HepG2 (cell line): ENCODE measurements at regions not wholly inside any gene's neighbourhood (a gene's known extent, or its start where the extent isn't known, plus 50 kb on each side); places are given as distances from the start of the nearest gene placed in this dataset.
A peak's percentile ranks its signal among the peaks of the same experiment; 100 is the strongest.

Source experiments
- BCL6 ChIP-seq: IDR thresholded peaks from 2 replicates; pipeline ENCODE4 v1.6.1; 2016; ENCODE audit warnings: missing genetic modification reagents, missing compliant biosample characterization
- CENPT ChIP-seq: sonication (generic); formaldehyde crosslinking; IDR thresholded peaks from 2 replicates; pipeline ENCODE4 v1.8.0; 2022; ENCODE audit warnings: low read depth, mild to moderate bottlenecking, moderate library complexity, missing genetic modification reagents
- DMTF1 ChIP-seq: sonication (generic); formaldehyde crosslinking; IDR thresholded peaks from 2 replicates; pipeline ENCODE4 v1.4.0; 2020; ENCODE audit warnings: mild to moderate bottlenecking, missing genetic modification reagents
- GATAD2A ChIP-seq: IDR thresholded peaks from 2 replicates; pipeline ENCODE4 v1.6.1; 2016
- IRF9 ChIP-seq: sonication (generic); formaldehyde crosslinking; IDR thresholded peaks from 2 replicates; pipeline ENCODE4 v1.8.0; 2022; ENCODE audit warnings: missing genetic modification reagents, mild to moderate bottlenecking, borderline replicate concordance
- KLF13 ChIP-seq: sonication (generic); formaldehyde crosslinking; IDR thresholded peaks from 2 replicates; pipeline ENCODE4 v1.4.0; 2020; ENCODE audit warnings: mild to moderate bottlenecking, missing genetic modification reagents
- MEIS2 ChIP-seq: sonication (generic); formaldehyde crosslinking; IDR thresholded peaks from 2 replicates; pipeline ENCODE4 v1.9.0; 2021; ENCODE audit warnings: mild to moderate bottlenecking, missing genetic modification reagents
- MTF1 ChIP-seq: sonication (generic); formaldehyde crosslinking; IDR thresholded peaks from 2 replicates; pipeline ENCODE4 v1.5.0; 2020; ENCODE audit warnings: missing genetic modification reagents
- NCOR1 ChIP-seq: fragments of 200-600 bp; sonication (generic); IDR thresholded peaks from 2 replicates; pipeline ENCODE4 v1.7.0; 2017; ENCODE audit warnings: antibody characterized with exemption, low read length, borderline replicate concordance
- PRDM15 ChIP-seq: sonication (generic); formaldehyde crosslinking; IDR thresholded peaks from 2 replicates; pipeline ENCODE4 v1.4.0; 2020; ENCODE audit warnings: missing genetic modification reagents
- SCMH1 ChIP-seq: sonication (generic); formaldehyde crosslinking; IDR thresholded peaks from 2 replicates; pipeline ENCODE4 v1.9.0; 2021; ENCODE audit warnings: missing genetic modification reagents, mild to moderate bottlenecking, borderline replicate concordance
- SKI ChIP-seq: fragments of 450-650 bp; IDR thresholded peaks from one replicate; pipeline ENCODE4 v1.6.1; 2018; ENCODE audit warnings: mild to moderate bottlenecking; ENCODE audit not compliant: partially characterized antibody
- SOX5 ChIP-seq: IDR thresholded peaks from 2 replicates; pipeline ENCODE4 v1.6.1; 2016; ENCODE audit warnings: borderline replicate concordance
- STAG1 ChIP-seq: sonication (generic); formaldehyde crosslinking; IDR thresholded peaks from 2 replicates; pipeline ENCODE4 v1.4.0; 2020; ENCODE audit warnings: missing genetic modification reagents
- ZBTB14 ChIP-seq: sonication (generic); formaldehyde crosslinking; IDR thresholded peaks from 2 replicates; pipeline ENCODE4 v1.4.0; 2020; ENCODE audit warnings: missing genetic modification reagents
- ZNF143 ChIP-seq: sonication (generic); formaldehyde crosslinking; IDR thresholded peaks from 2 replicates; pipeline ENCODE4 v1.4.0; 2020; ENCODE audit warnings: missing genetic modification reagents
- ZNF776 ChIP-seq: sonication (generic); formaldehyde crosslinking; IDR thresholded peaks from 2 replicates; pipeline ENCODE4 v1.4.0; 2020; ENCODE audit warnings: mild to moderate bottlenecking, missing genetic modification reagents
- TF ChIP-seq, protein P1 (sequence below): sonication (generic); formaldehyde crosslinking; IDR thresholded peaks from 2 replicates; pipeline ENCODE4 v1.4.0; 2020; ENCODE audit warnings: missing genetic modification reagents
- TF ChIP-seq, protein P2 (sequence below): sonication (generic); formaldehyde crosslinking; IDR thresholded peaks from 2 replicates; pipeline ENCODE4 v1.4.0; 2020; ENCODE audit warnings: missing genetic modification reagents

DNA sequence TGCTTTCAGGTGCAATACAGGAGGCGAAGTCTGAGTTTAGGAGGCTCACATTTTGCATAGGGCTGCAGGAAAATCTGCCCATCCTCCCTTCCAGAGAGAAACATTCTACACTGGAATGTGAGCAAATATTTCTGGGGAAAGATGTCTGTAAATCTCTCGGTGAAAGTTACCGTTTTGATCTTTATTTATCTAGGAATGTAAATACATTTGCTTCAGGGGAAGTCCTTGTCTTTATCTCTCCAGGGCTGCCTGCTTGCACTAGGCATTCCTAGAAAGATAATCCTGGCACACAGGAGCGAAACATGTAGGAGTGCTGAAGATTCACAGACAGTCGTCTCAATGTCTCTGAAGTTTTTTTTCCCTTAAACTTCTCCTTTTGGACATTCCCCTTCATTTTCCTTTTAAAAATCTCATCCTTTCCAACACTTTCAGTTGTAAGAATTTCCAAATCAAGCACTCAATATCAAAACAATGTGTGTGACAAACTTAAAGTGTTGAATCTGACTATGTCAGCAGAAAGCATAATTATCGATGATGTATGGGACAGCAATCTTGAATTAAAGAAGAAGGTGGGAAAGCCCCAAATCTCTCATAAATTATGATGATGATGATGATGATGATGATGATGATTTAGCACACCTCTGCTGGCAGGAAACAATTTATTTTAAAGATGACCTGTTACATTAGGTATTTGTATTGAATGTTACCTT, 113.4 kb upstream of the RESF1 start (continued):
- TF ChIP-seq PRDM15 (CRISPR knock-in tag) = no peak
- TF ChIP-seq MTF1 (CRISPR knock-in tag) = no peak
- TF ChIP-seq SKI = peak; percentile 88
- no peak for TF ChIP-seq DMTF1 (CRISPR knock-in tag)
- TF ChIP-seq ZNF143 (CRISPR knock-in tag) = no peak
- no peak for TF ChIP-seq CENPT (CRISPR knock-in tag)
- peak; percentile 81 for TF ChIP-seq GATAD2A
- TF ChIP-seq, protein P1, sequence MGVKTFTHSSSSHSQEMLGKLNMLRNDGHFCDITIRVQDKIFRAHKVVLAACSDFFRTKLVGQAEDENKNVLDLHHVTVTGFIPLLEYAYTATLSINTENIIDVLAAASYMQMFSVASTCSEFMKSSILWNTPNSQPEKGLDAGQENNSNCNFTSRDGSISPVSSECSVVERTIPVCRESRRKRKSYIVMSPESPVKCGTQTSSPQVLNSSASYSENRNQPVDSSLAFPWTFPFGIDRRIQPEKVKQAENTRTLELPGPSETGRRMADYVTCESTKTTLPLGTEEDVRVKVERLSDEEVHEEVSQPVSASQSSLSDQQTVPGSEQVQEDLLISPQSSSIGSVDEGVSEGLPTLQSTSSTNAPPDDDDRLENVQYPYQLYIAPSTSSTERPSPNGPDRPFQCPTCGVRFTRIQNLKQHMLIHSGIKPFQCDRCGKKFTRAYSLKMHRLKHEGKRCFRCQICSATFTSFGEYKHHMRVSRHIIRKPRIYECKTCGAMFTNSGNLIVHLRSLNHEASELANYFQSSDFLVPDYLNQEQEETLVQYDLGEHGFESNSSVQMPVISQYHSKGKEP (CRISPR knock-in tag) = no peak
- 0 out of 2 replicates have a peak, but pooled peaks have one; percentile 12 for TF ChIP-seq STAG1 (CRISPR knock-in tag)
- no peak for TF ChIP-seq MEIS2 (CRISPR knock-in tag)
- no peak for TF ChIP-seq ZBTB14
- TF ChIP-seq BCL6 (CRISPR knock-in tag) = peak; percentile 100
- TF ChIP-seq SOX5 (CRISPR knock-in tag) = peak; percentile 78; the same call in 1 of the 2 replicates
- no peak for TF ChIP-seq KLF13 (CRISPR knock-in tag)
- TF ChIP-seq ZNF776 = no peak
- TF ChIP-seq SCMH1 = no peak
- TF ChIP-seq, protein P2, sequence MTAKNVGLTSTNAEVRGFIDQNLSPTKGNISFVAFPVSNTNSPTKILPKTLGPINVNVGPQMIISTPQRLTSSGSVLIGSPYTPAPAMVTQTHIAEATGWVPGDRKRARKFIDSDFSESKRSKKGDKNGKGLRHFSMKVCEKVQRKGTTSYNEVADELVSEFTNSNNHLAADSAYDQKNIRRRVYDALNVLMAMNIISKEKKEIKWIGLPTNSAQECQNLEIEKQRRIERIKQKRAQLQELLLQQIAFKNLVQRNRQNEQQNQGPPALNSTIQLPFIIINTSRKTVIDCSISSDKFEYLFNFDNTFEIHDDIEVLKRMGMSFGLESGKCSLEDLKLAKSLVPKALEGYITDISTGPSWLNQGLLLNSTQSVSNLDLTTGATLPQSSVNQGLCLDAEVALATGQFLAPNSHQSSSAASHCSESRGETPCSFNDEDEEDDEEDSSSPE (CRISPR knock-in tag) = no peak
- TF ChIP-seq NCOR1 = peak; percentile 58; the same call in 1 of the 2 replicates
- no peak for TF ChIP-seq IRF9 (CRISPR knock-in tag)
